H1 (cell line): ENCODE measurements at regions not wholly inside any gene's neighbourhood (a gene's known extent, or its start where the extent isn't known, plus 50 kb on each side); places are given as distances from the start of the nearest gene placed in this dataset.
"Not testable (repeated sequence)": the region's sequence is repeated elsewhere in the genome, so short reads cannot be mapped to it uniquely, and the experiment has no call there.

Experiments
- E2F6 ChIP-seq: IDR thresholded peaks from 2 replicates; pipeline ENCODE4 v1.6.1; 2012; ENCODE audit warnings: inconsistent platforms
- SP1 ChIP-seq: IDR thresholded peaks from 2 replicates; pipeline ENCODE4 v1.6.1; 2011; ENCODE audit warnings: low read depth, low read length

DNA sequence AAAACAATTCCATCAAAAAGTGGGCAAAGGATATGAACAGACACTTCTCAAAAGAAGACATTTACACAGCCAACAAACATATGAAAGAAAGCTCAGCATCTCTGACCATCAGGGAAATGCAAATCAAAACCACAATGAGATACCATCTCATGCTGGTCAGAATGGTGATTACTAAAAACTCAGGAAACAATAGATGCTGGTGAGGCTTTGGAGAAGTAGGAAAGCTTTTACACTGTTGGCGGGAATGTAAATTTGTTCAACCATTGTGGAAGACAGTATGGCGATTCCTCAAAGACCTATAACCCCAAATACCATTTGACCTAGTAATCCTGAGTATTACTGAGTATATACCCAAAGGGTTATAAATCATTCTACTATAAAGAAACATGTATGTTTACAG lies 452.9 kb downstream of the SEMA3D start:
- TF ChIP-seq E2F6, SP1: not testable (repeated sequence)
